Esophagus squamous epithelium (tissue), 5 donors: ENCODE measurements at regions not wholly inside any gene's neighbourhood (a gene's known extent, or its start where the extent isn't known, plus 50 kb on each side); places are given as distances from the start of the nearest gene placed in this dataset.

Experiments used
- DNase-seq: peaks from one replicate; lab custom pipeline; 2025; lab: John Stamatoyannopoulos, UW
- H3K27ac ChIP-seq, 4 donors: fragments of 200-600 bp; sonication (generic); one replicate each; pipeline ENCODE4 v1.5.1; 2016 to 2019; ENCODE audit warnings: mild to moderate bottlenecking in 1 of 4
- H3K27me3 ChIP-seq, 4 donors: fragments of 200-600 bp; sonication (generic); 1 replicate in 3 of 4; 2 replicates in 1 of 4; pipeline versions ENCODE4 v1.5.1 to v1.6.0; 2017 to 2021; ENCODE audit warnings: antibody characterized with exemption in 1 of 4
- H3K36me3 ChIP-seq, 3 donors: fragments of 200-600 bp; sonication (generic); one replicate each; pipeline ENCODE4 v1.5.1; 2016 to 2019
- H3K4me1 ChIP-seq, 3 donors: fragments of 200-600 bp; sonication (generic); one replicate each; pipeline ENCODE4 v1.5.1; 2017 to 2019
- H3K4me3 ChIP-seq, 4 donors: fragments of 200-600 bp; sonication (generic); 1 replicate in 3 of 4; 2 replicates in 1 of 4; pipeline ENCODE4 v1.5.1; 2016 to 2019; ENCODE audit warnings: mild to moderate bottlenecking in 2 of 4, moderate library complexity in 1 of 4
- H3K9me3 ChIP-seq, 3 donors: fragments of 200-600 bp; sonication (generic); one replicate each; pipeline ENCODE4 v1.5.1; 2016 to 2019
- CTCF ChIP-seq, 6 experiments: fragments of 450-650 bp in 4 of 6; fragments of 200-600 bp in 2 of 6; sonication (generic) in 2 of 6; IDR thresholded peaks; one replicate each; pipeline ENCODE4 v1.5.1; 2016 to 2019; ENCODE audit warnings: antibody characterized with exemption in 6 of 6, mild to moderate bottlenecking in 4 of 6, moderate library complexity in 4 of 6
- POLR2A ChIP-seq, 4 donors: fragments of 450-650 bp; IDR thresholded peaks; one replicate each; pipeline ENCODE4 v1.6.1; 2017; ENCODE audit warnings: antibody characterized with exemption in 4 of 4, mild to moderate bottlenecking in 4 of 4, moderate library complexity in 3 of 4
- WGBS, 2 donors: methylation state at CpG; one replicate each; pipeline ENCODE4 v1.1.5; 2018; 5-methylcytosine and 5-hydroxymethylcytosine counted together
- intact Hi-C: fragments of 100-400 bp; cut with DNase I; formaldehyde crosslinking; loops from one replicate; pipeline ENCODE4 v1.15.0; 2022
- donor health status: DM: yes; HTN: yes; CAD: no.

- H3K4me1 ChIP-seq: no peaks in the 10 kb centered on the region
- 65 to 94% methylated on average over 2 to 3 of the region's 3 CpGs for WGBS, 2 donors
- TF ChIP-seq CTCF (IDR thresholded peaks at IDR 0.05): no peak
- TF ChIP-seq POLR2A (IDR thresholded peaks at IDR 0.05): no peak
- intact Hi-C loops: no loop called here
- peaks cover 0 to 31% (median 0%) of the 10 kb centered on the region in 4 donors for H3K27me3 ChIP-seq
- H3K4me3 ChIP-seq: no peak overlapping the region
- no peaks in the 10 kb centered on the region for H3K9me3 ChIP-seq
- no peak overlapping the region for H3K27ac ChIP-seq
- no peaks in the 10 kb centered on the region for H3K36me3 ChIP-seq
- no peak for DNase-seq
Measured at GRCh38 chr11:134481135-134481534, 69.1 kb upstream of the B3GAT1 start.

GRCh38 chr11:134480136-134480712 lies 68.2 kb upstream of the B3GAT1 start:
- Histone ChIP-seq H3K9me3 (no peaks in the 10 kb centered on the region), H3K36me3 (no peaks in the 10 kb centered on the region), H3K27ac (no peak overlapping the region), H3K27me3 (peaks cover 0 to 31% (median 0%) of the 10 kb centered on the region in 4 donors), H3K4me1 (no peaks in the 10 kb centered on the region), H3K4me3 (no peak overlapping the region)
- intact Hi-C loops: no loop called here
- WGBS, 2 donors: 56 to 86% methylated on average over 2 to 5 of the region's 5 CpGs
- DNase-seq: no peak
- TF ChIP-seq CTCF (IDR thresholded peaks at IDR 0.05): no peak
- no peak for TF ChIP-seq POLR2A (IDR thresholded peaks at IDR 0.05)

GRCh38 chr11:134479206-134480135 lies 67.4 kb upstream of the B3GAT1 start:
- Histone ChIP-seq H3K9me3 (no peaks in the 10 kb centered on the region), H3K27ac (no peak overlapping the region), H3K4me3 (no peak overlapping the region), H3K4me1 (no peaks in the 10 kb centered on the region), H3K36me3 (no peaks in the 10 kb centered on the region), H3K27me3 (peaks cover 0 to 38% (median 0%) of the 10 kb centered on the region in 4 donors)
- no peak for DNase-seq
- no peak for TF ChIP-seq POLR2A (IDR thresholded peaks at IDR 0.05)
- TF ChIP-seq CTCF (IDR thresholded peaks at IDR 0.05): no peak
- WGBS, 2 donors: 74 to 78% methylated on average over 16 to 20 of the region's 21 CpGs
- intact Hi-C loops: no loop called here

- WGBS, 2 donors: 11 to 20% methylated on average over 1 to 2 of the region's 2 CpGs
- intact Hi-C loops: no loop called here
- H3K4me3 ChIP-seq: no peak overlapping the region
- H3K9me3 ChIP-seq: no peaks in the 10 kb centered on the region
- DNase-seq: no peak
- no peaks in the 10 kb centered on the region for H3K36me3 ChIP-seq
- no peaks in the 10 kb centered on the region for H3K4me1 ChIP-seq
- TF ChIP-seq CTCF (IDR thresholded peaks at IDR 0.05): no peak
- TF ChIP-seq POLR2A (IDR thresholded peaks at IDR 0.05): no peak
- H3K27ac ChIP-seq: no peak overlapping the region
- peaks cover 0 to 47% (median 0%) of the 10 kb centered on the region in 4 donors for H3K27me3 ChIP-seq
Measured at GRCh38 chr11:134478611-134479010, 66.6 kb upstream of the B3GAT1 start.

GRCh38 chr11:134478176-134478575 lies 66.1 kb upstream of the B3GAT1 start:
- Histone ChIP-seq H3K9me3 (no peaks in the 10 kb centered on the region), H3K4me1 (no peaks in the 10 kb centered on the region), H3K36me3 (no peaks in the 10 kb centered on the region), H3K27me3 (peaks cover 0 to 51% (median 0%) of the 10 kb centered on the region in 4 donors), H3K4me3 (no peak overlapping the region), H3K27ac (no peak overlapping the region)
- 47 to 86% methylated on average over 1 to 2 of the region's 7 CpGs for WGBS, 2 donors
- intact Hi-C loops: no loop called here
- TF ChIP-seq CTCF (IDR thresholded peaks at IDR 0.05) (no peak), POLR2A (IDR thresholded peaks at IDR 0.05) (no peak)
- DNase-seq: no peak
